Activated naive CD4-positive, alpha-beta T cell treated with anti-CD3 and anti-CD28 coated beads, Interleukin-2, amount 50 U/mL, for 24 hours (primary cell): ENCODE measurements at regions not wholly inside any gene's neighbourhood (a gene's known extent, or its start where the extent isn't known, plus 50 kb on each side); places are given as distances from the start of the nearest gene placed in this dataset.
"Not testable (repeated sequence)": the region's sequence is repeated elsewhere in the genome, so short reads cannot be mapped to it uniquely, and the experiment has no call there.

Experiments used
- H3K27ac Mint-ChIP-seq: one replicate; pipeline ENCODE4 v1.8.0; 2021; ENCODE audit warnings: mild to moderate bottlenecking, mixed read lengths
- H3K27me3 Mint-ChIP-seq: one replicate; pipeline ENCODE4 v1.8.0; 2021; ENCODE audit warnings: mixed read lengths
- H3K36me3 Mint-ChIP-seq: one replicate; pipeline ENCODE4 v1.8.0; 2021; ENCODE audit warnings: mixed read lengths
- H3K4me1 Mint-ChIP-seq: one replicate; pipeline ENCODE4 v1.8.0; 2021; ENCODE audit warnings: mixed read lengths
- H3K4me3 Mint-ChIP-seq: one replicate; pipeline ENCODE4 v1.8.0; 2021; ENCODE audit warnings: mild to moderate bottlenecking, mixed read lengths
- H3K9me3 Mint-ChIP-seq: one replicate; pipeline ENCODE4 v1.8.0; 2021; ENCODE audit warnings: mixed read lengths

DNA sequence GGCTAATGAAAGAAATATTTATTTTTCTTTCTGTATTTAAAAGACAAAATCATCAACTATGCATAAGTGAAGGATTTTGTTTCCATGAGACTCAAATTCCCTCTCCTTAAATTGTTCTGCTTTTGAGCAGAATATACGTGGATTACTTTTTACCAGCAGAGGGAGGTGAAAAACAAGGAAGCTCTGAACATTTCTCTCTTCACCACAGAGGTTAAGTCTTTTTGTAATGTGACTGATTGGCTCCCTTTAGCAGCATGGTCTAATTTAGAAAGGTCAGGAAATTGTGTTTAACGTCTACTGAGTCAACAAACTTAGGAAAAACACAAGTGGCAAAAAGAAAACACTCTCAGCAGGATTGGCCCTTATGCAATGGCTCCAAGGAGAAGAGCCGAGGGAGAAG lies 55.1 kb upstream of the F9 start:
- Mint-ChIP-seq H3K27me3 (peaks cover 2% of the 10 kb centered on the region), H3K4me3 (no peak overlapping the region), H3K4me1 (no peaks in the 10 kb centered on the region), H3K9me3 (no peaks in the 10 kb centered on the region), H3K36me3 (no peaks in the 10 kb centered on the region), H3K27ac (no peak overlapping the region)

DNA sequence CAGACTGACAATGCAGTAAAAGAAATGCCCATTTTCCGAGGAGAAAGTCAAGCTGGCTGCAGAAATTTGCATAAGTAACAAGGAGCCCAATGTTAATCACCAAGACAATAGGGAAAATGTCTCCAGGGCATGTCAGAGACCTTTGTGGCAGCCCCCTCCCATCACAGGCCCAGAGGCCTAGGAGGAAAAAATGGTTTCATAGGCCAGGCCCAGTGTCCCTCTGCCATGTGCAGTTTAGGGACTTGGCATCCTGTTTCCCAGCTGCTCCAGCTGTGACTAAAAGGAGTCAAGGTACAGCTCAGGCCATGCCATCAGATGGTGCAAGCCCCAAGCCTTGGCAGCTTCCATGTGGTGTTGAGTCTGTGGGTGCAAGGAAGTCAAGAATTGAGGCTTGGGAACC lies 68.6 kb upstream of the F9 start:
- not testable (repeated sequence) for H3K4me1 Mint-ChIP-seq, H3K36me3 Mint-ChIP-seq, H3K4me3 Mint-ChIP-seq, H3K27ac Mint-ChIP-seq, H3K9me3 Mint-ChIP-seq, H3K27me3 Mint-ChIP-seq

- no peaks in the 10 kb centered on the region for H3K9me3 Mint-ChIP-seq
- H3K4me3 Mint-ChIP-seq = no peak overlapping the region
- no peaks in the 10 kb centered on the region for H3K27me3 Mint-ChIP-seq
- no peak overlapping the region for H3K27ac Mint-ChIP-seq
- no peaks in the 10 kb centered on the region for H3K36me3 Mint-ChIP-seq
- H3K4me1 Mint-ChIP-seq = no peaks in the 10 kb centered on the region
These were observed 75.8 kb upstream of the F9 start for GRCh38 chrX:139454743-139455142.

DNA sequence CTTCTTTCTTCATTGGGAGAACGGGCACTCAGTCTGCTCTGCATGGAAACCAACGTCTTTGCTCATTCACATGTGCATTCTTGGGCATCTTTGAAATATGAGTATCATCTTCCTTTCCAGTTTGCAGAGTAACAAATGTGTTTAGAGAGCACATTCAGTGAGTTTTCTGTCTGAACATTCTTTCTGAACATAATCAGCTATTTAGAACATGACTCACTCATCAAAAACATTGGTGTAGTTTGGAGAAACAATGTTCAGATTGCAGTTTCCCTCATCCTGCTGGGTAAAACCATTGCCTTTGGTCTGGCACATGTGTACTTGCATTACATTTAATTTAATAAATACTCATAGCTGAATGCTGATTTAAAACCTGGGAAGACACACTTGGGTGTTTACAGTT lies 81.5 kb upstream of the F9 start:
- H3K4me1 Mint-ChIP-seq = no peaks in the 10 kb centered on the region
- H3K27me3 Mint-ChIP-seq = no peaks in the 10 kb centered on the region
- H3K9me3 Mint-ChIP-seq = no peaks in the 10 kb centered on the region
- H3K27ac Mint-ChIP-seq = no peak overlapping the region
- no peak overlapping the region for H3K4me3 Mint-ChIP-seq
- no peaks in the 10 kb centered on the region for H3K36me3 Mint-ChIP-seq

DNA sequence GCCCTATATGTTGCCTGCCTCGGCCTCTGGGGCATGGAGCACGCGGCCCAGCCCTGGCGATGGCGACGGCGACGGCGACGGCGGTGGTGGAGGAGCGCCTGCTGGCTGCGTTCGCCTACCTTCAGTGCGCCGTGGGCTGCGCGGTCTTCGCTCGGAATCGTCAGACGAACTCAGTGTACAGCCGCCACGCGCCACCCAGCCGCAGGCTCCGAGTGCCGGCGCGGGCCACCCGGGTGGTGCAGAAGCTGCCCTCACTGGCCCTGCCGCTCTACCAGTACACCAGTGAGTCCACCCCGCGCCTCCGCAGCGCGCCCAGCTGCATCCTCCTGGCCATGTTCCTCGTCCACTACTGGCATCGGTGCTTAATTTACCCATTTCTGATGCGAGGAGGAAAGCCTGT lies 83.7 kb upstream of the F9 start:
- H3K27me3 Mint-ChIP-seq = no peaks in the 10 kb centered on the region
- no peak overlapping the region for H3K4me3 Mint-ChIP-seq
- H3K27ac Mint-ChIP-seq = no peak overlapping the region
- H3K4me1 Mint-ChIP-seq = no peaks in the 10 kb centered on the region
- H3K9me3 Mint-ChIP-seq = no peaks in the 10 kb centered on the region
- H3K36me3 Mint-ChIP-seq = no peaks in the 10 kb centered on the region

DNA sequence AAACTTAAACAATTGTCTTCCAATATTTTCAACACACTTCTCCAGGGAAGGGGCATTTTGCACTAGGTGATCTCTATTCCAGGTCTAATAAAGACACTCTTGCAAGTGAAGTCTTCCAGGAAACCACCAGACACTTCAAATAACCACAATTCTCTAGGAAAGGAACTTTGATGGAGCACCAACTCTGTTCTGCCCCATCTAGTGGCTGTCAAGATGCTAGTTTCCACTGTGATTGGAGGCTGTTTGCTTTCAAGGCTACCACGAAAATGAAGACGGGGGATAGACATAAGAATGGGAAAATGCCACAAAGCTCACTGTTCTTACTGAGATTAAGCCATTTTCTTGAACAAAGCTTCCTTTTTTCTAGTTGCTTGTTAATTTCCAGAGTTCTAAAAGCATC lies 100.6 kb upstream of the F9 start:
- Mint-ChIP-seq H3K4me1 (no peaks in the 10 kb centered on the region), H3K27ac (no peak overlapping the region), H3K9me3 (no peaks in the 10 kb centered on the region), H3K36me3 (no peaks in the 10 kb centered on the region), H3K4me3 (no peak overlapping the region), H3K27me3 (no peaks in the 10 kb centered on the region)

- Mint-ChIP-seq H3K4me1 (no peaks in the 10 kb centered on the region), H3K27me3 (no peaks in the 10 kb centered on the region), H3K36me3 (no peaks in the 10 kb centered on the region), H3K27ac (no peak overlapping the region), H3K9me3 (no peaks in the 10 kb centered on the region), H3K4me3 (no peak overlapping the region)
These were observed 107.4 kb upstream of the F9 start for GRCh38 chrX:139423186-139423585.

GRCh38 chrX:139398258-139398657 lies 132.3 kb upstream of the F9 start:
- H3K4me3 Mint-ChIP-seq, H3K9me3 Mint-ChIP-seq, H3K27me3 Mint-ChIP-seq, H3K36me3 Mint-ChIP-seq, H3K4me1 Mint-ChIP-seq, H3K27ac Mint-ChIP-seq: not testable (repeated sequence)

GRCh38 chrX:139388254-139388653 lies 142.3 kb upstream of the F9 start:
- H3K4me1 Mint-ChIP-seq = no peaks in the 10 kb centered on the region
- no peaks in the 10 kb centered on the region for H3K27me3 Mint-ChIP-seq
- H3K4me3 Mint-ChIP-seq = no peak overlapping the region
- H3K27ac Mint-ChIP-seq = no peak overlapping the region
- H3K36me3 Mint-ChIP-seq = no peaks in the 10 kb centered on the region
- no peaks in the 10 kb centered on the region for H3K9me3 Mint-ChIP-seq

- Mint-ChIP-seq H3K27me3 (peaks cover 1% of the 10 kb centered on the region), H3K27ac (no peak overlapping the region), H3K4me3 (no peak overlapping the region), H3K9me3 (no peaks in the 10 kb centered on the region), H3K4me1 (no peaks in the 10 kb centered on the region), H3K36me3 (no peaks in the 10 kb centered on the region)
These were observed 148.0 kb upstream of the F9 start for GRCh38 chrX:139382529-139382928.

- not testable (repeated sequence) for H3K4me3 Mint-ChIP-seq, H3K9me3 Mint-ChIP-seq, H3K27me3 Mint-ChIP-seq, H3K36me3 Mint-ChIP-seq, H3K4me1 Mint-ChIP-seq, H3K27ac Mint-ChIP-seq
These were observed 154.0 kb upstream of the F9 start for GRCh38 chrX:139376547-139376946.

GRCh38 chrX:139360356-139360755 lies 170.2 kb upstream of the F9 start:
- no peak overlapping the region for H3K4me3 Mint-ChIP-seq
- no peak overlapping the region for H3K27ac Mint-ChIP-seq
- no peaks in the 10 kb centered on the region for H3K36me3 Mint-ChIP-seq
- H3K4me1 Mint-ChIP-seq = no peaks in the 10 kb centered on the region
- H3K9me3 Mint-ChIP-seq = no peaks in the 10 kb centered on the region
- H3K27me3 Mint-ChIP-seq = no peaks in the 10 kb centered on the region

DNA sequence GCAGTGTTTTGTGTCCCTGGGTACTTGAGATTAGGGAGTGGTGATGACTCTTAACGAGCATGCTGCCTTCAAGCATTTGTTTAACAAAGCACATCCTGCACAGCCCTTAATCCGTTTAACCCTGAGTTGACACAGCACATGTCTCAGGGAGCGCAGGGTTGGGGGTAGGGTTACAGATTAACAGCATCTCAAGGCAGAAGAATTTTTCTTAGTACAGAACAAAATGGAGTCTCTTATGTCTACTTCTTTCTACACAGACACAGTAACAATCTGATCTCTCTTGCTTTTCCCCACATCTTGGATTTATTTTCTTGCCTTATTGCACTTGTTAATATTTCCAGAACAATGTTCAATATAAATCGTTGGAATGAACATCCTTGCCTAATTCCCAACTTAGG lies 187.9 kb upstream of the F9 start:
- not testable (repeated sequence) for H3K27me3 Mint-ChIP-seq, H3K36me3 Mint-ChIP-seq, H3K4me1 Mint-ChIP-seq, H3K27ac Mint-ChIP-seq, H3K4me3 Mint-ChIP-seq, H3K9me3 Mint-ChIP-seq

- H3K27ac Mint-ChIP-seq, H3K27me3 Mint-ChIP-seq, H3K4me3 Mint-ChIP-seq, H3K4me1 Mint-ChIP-seq, H3K36me3 Mint-ChIP-seq, H3K9me3 Mint-ChIP-seq: not testable (repeated sequence)
These were observed 188.5 kb upstream of the F9 start for GRCh38 chrX:139341855-139342593.

GRCh38 chrX:139332441-139332840 lies 198.1 kb upstream of the F9 start:
- Mint-ChIP-seq H3K9me3 (no peaks in the 10 kb centered on the region), H3K4me3 (no peak overlapping the region), H3K36me3 (no peaks in the 10 kb centered on the region), H3K27me3 (no peaks in the 10 kb centered on the region), H3K4me1 (no peaks in the 10 kb centered on the region), H3K27ac (no peak overlapping the region)

GRCh38 chrX:139327355-139327754 lies 203.2 kb upstream of the F9 start:
- Mint-ChIP-seq H3K4me1 (no peaks in the 10 kb centered on the region), H3K36me3 (no peaks in the 10 kb centered on the region), H3K4me3 (no peak overlapping the region), H3K9me3 (no peaks in the 10 kb centered on the region), H3K27me3 (no peaks in the 10 kb centered on the region), H3K27ac (no peak overlapping the region)

- no peaks in the 10 kb centered on the region for H3K36me3 Mint-ChIP-seq
- H3K27me3 Mint-ChIP-seq = no peaks in the 10 kb centered on the region
- H3K27ac Mint-ChIP-seq = no peak overlapping the region
- H3K4me1 Mint-ChIP-seq = no peaks in the 10 kb centered on the region
- no peaks in the 10 kb centered on the region for H3K9me3 Mint-ChIP-seq
- H3K4me3 Mint-ChIP-seq = no peak overlapping the region
These were observed 205.8 kb upstream of the F9 start for GRCh38 chrX:139324756-139325155.
